HG02763 (cell line): ENCODE measurements at regions not wholly inside any gene's neighbourhood (a gene's known extent, or its start where the extent isn't known, plus 50 kb on each side); places are given as distances from the start of the nearest gene placed in this dataset.

ENCODE experiments used
- ATAC-seq: cut with Tn5 transposase; IDR thresholded peaks from one replicate; pipeline ENCODE4 v1.9.1; 2021; ENCODE audit warnings: mild to moderate bottlenecking, moderate library complexity; ENCODE audit not compliant: unreplicated experiment

DNA sequence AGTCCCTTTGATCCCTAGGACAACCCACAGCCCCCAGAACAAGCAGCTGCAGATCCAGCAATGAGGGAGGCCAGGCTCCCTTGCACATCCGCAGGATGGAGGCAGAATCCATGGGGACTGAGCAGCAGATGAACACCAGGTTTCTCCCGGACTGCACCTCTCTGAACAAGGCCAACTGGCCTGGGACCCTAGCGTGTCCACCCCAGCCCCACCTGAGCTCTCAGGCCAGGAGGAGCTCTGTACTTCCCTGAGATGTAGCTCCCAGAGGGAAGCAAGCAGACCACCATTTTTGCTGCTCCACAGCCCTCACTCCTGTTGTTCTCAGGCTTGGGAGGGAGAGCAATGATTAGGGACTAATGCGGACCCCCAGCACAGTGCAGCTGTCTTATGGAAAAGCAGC, 1195.8 kb downstream of the PCDH18 start:
- ATAC-seq = no peak

DNA sequence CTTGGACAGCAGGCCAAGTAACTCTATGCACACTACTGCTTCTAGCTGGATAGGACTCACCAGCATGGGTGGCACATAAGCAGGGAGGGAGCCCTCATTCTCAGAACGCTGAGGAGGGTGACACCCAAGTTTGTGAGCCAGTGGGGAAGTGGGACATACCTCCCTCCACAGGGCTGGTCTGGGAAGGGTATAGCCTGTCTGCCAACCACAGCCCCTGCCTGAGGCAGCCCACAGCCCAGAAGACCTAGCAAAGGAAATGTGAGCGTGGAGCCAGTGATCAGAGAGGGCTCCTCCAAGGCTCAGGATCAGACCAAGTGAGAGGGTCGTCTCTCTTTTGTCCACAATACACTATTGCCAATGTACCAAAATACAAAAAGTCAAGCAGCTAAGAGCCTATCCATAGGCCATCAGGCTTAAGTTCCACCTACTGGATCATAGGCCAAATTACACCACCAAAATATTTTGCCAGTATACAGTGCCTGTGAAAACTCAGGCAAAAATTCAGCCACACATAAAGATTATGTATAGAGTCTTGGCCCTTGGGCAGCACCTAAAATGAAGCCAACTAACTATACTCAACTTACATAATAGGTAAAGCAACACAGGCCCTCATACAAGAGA, 1203.1 kb downstream of the PCDH18 start:
- ATAC-seq = no peak

DNA sequence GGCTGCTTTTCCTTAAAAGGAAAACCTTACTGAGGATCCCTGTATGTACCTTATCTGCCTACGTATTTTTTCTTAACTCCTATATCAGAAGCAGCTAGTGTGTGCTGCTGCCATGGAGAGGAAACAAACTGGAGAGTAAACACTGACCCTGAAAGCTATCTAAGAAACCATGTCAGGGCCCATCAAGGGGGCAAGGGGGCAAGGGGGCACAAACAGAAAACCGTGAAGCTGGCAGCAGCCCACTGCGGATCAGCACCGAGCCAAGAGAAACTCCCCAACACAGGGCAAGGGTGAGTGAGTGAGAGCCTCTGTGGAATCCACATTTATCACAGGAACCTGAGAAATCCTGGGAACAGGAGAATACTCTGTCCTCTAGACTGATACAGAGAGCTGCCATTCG, 1204.2 kb downstream of the PCDH18 start:
- ATAC-seq = no peak

- ATAC-seq = no peak
Measured at GRCh38 chr4:136320465-136320813, 1211.9 kb downstream of the PCDH18 start.

- no peak for ATAC-seq
Measured at GRCh38 chr4:136319789-136320464, 1212.4 kb downstream of the PCDH18 start.

DNA sequence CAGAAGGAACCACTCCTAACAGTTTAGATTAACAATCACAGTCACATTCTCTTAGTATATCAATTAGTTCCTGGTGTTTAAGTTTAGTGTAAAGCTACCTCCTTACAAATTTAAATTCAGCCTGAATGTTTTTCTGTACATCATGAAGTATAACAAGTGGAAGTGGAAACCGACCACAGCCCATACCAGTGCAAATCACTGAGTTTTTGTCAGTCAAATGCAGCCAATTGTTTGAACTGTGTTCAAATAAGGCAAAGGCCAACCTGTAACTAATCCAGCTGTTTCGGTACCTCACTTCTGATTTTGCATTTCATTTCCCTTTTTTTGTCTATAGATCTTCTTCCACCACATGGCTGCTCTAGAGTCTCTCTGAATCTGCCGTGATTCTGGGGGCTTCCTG, 1215.3 kb downstream of the PCDH18 start:
- no peak for ATAC-seq

DNA sequence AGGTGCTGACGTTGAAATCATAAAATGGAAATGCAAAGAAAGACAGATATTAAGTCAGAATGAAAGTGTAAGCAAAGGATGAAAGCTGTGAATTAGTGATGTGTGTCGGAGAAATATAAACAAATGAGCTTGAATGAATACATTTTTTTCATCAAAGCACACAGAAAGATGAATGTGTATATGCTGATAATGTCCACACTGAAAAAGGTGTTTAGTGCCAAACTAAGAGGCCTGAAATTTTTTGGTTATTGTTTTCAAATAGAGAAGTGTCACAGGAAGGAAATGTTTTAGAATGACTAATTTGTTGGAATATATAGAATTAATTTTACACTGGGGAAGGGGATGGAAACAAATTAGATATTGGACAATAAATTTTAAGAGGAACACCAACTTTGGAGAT, 1217.6 kb downstream of the PCDH18 start:
- ATAC-seq = no peak

- ATAC-seq = no peak
Measured at GRCh38 chr4:136311774-136312173, 1220.5 kb downstream of the PCDH18 start.

DNA sequence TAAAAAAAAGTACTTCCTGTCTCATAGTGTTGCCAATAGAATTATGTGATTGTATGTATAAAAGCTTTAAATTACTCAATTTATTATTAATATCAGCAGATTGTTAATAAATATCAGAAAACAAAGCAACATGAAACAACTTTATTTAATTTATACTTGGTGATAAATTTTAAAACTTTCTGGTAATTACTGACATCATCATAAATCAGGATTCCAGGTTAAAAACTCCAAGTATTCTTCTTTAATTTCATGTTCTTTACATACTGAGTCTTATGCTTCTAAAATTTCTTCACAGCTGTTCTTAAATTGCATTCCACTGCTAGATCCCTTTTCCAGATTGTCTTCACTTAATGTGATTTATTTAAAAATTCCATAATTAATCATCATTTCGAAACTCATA, 1224.5 kb downstream of the PCDH18 start:
- ATAC-seq = no peak

- no peak for ATAC-seq
Measured at GRCh38 chr4:136306361-136306760, 1225.9 kb downstream of the PCDH18 start.

- no peak for ATAC-seq
Measured at GRCh38 chr4:136302566-136302965, 1229.7 kb downstream of the PCDH18 start.

- ATAC-seq = no peak
Measured at GRCh38 chr4:136301749-136302495, 1230.4 kb downstream of the PCDH18 start.

DNA sequence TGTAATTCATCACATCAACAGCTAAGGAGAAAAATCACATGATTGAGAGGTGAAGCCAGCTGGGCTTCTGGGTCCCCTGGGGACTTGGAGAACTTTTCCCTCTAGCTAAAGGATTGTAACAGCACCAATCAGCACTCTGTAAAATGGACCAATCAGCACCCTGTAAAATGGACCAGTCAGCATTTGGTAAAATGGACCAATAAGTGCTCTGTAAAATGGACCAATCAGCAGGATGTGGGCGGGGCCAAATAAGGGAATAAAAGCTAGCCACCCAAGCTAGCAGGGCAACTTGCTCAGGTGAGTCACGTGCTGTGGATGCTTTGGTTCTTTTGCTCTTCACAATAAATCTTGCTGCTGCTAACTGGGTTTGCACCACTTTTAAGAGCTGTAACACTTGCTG, 1248.3 kb downstream of the PCDH18 start:
- ATAC-seq = no peak

DNA sequence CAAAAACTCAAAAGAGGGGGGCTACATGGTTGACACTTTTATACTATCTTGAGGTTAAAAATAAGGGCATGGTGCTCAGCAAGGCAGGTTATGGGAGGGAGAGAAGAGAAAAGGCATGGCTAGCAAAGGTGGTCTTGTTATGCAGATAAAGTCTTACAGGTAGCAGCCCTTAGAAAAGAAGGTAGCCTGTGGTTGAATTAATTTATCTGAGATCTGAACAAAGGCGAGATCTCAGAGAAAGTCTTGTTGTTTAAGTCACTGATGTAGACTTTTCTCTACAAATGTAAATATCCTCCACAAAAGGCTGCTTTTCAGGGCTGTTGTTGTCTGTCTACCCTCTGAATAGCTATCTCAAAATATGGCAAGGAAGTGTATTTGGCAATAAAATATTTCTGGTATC, 1250.4 kb downstream of the PCDH18 start:
- no peak for ATAC-seq

GRCh38 chr4:136281307-136281706, 1251.0 kb downstream of the PCDH18 start:
- no peak for ATAC-seq

DNA sequence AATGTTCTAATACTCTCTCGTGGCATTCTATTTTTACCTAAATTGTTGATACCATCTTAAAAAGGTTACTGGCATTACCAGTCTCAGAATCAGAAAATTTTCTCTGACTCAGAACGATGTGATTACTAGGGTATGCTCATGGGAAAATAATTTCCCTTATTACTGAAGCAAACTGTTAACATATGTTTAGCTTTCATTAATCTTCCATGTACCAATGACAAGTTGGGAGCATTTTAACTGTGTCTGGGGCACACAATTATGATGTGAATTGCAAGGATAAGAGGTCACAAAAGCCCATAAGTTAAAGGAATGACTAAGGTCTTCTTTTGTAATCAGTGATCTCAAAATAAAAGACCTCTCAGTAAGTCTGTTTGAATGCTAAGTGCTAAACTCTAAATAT, 1254.6 kb downstream of the PCDH18 start:
- no peak for ATAC-seq

GRCh38 chr4:136246876-136247275, 1285.4 kb downstream of the PCDH18 start:
- ATAC-seq = no peak

DNA sequence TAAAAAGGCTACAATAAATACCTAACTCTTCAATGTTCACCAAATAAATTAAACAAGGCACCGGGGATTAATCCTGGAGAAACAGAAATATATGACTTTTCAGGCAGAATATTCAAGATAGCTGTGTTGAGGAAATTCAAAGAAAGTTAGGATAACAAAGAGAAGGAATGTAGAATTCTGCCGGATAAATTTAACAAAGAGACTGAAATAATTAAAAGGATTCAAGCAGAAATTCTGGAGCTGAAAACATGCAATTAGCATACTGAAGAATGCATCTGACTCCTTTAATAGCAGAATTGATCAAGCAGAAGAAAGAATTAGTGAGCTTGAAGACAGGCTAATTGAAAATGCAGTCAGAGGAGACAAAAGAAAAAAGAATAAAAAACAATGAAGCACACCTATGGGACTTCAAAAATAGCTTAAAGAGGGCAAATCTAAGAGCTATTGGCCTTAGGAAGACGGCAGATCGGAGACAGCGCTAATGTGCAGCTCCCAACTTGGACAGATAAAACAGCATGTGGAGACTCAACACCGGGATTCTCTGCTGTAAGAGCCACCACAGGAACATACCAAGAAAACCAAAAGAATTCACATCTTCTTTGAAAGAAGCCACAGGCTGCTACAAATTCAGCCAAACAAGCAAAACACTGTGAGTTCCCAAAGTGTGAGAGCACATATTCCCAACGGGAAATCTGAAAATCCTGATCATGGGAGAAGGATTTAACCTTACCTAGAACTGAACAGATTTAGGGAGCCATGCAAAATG, 1290.9 kb downstream of the PCDH18 start:
- ATAC-seq = no peak

GRCh38 chr4:136227315-136227714, 1305.0 kb downstream of the PCDH18 start:
- no peak for ATAC-seq

DNA sequence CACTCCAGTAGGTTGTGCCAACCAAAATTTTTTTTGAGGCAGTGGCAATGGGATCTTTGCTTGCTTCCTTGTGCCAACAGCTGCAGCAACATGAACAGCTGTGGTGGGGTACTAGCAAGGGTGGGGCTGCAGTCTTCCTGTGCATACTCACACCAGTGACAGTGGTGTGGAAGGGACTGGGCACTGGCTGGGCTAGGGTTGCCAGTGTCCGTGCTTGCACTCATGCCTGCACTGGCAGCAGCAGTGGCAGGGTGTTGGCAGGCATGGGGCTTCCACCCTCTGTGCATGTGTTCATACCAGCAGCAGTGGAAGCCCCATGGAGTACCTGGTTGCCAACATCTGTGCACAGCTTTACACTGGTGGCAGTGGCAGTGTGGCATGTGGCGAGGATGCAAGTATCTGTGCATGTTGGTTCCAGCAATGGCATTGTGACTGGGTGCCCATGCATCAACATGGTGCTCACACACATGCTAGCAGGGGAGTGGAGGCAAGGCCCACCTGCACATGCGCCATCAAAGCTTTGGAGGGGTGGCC, 1312.6 kb downstream of the PCDH18 start:
- ATAC-seq = no peak

- no peak for ATAC-seq
Measured at GRCh38 chr4:136203199-136203598, 1329.1 kb downstream of the PCDH18 start.
